ENCODE measurements at regions not wholly inside any gene's neighbourhood (a gene's known extent, or its start where the extent isn't known, plus 50 kb on each side); places are given as distances from the start of the nearest gene placed in this dataset.
"Not testable (repeated sequence)": the region's sequence is repeated elsewhere in the genome, so short reads cannot be mapped to it uniquely, and the experiment has no call there.

DNA sequence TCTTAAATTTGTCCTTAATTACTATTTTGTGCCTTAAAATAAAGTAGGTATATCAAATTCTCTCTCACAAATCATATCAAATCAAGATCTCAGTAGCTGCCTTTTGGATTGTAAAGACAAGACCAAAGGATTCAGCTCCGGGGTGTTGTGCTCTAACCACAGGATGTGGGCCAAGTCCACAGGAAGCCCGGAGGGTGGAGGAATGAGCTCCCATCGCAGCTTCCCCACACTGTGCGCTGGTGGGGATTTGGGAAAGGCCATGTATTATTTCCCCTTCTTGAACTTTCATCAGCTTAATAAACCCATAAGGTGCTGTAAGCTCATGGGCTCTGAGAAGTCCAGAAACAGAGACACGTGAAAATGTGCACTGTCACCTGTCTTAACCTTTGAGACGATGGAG, 241.6 kb upstream of the TCERG1L start:
- no peak overlapping the region for H3K27ac ChIP-seq

GRCh38 chr10:131553581-131553980, 242.1 kb upstream of the TCERG1L start:
- Histone ChIP-seq H3K4me3 (no peak overlapping the region), H3K27ac (no peak overlapping the region)

More for the DNA sequence above, 241.6 kb upstream of the TCERG1L start:
- no peak overlapping the region for H3K4me3 ChIP-seq

DNA sequence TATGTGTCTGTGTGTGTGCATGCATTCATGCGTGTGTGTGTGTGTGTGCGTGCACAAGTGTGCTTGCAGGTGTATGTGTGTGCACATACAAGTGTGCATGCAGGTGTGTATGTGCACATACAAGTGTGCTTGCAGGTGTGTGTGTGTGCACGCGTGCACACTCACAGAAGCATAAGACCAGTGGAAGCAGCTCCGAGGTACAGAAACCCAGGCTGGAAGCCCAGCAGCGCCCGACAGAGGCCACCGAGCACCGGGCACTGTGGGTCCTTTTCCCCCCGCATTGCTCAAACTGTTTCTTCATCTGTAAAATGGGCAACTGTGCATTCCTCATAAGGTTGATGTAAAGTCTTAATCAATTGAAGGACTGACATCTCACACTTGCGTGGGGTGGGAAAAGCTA, 243.3 kb upstream of the TCERG1L start:
- H3K27ac ChIP-seq = no peak overlapping the region
- H3K4me3 ChIP-seq = no peak overlapping the region

GRCh38 chr10:131555406-131555805, 243.9 kb upstream of the TCERG1L start:
- Histone ChIP-seq H3K27ac (no peak overlapping the region), H3K4me3 (no peak overlapping the region)

DNA sequence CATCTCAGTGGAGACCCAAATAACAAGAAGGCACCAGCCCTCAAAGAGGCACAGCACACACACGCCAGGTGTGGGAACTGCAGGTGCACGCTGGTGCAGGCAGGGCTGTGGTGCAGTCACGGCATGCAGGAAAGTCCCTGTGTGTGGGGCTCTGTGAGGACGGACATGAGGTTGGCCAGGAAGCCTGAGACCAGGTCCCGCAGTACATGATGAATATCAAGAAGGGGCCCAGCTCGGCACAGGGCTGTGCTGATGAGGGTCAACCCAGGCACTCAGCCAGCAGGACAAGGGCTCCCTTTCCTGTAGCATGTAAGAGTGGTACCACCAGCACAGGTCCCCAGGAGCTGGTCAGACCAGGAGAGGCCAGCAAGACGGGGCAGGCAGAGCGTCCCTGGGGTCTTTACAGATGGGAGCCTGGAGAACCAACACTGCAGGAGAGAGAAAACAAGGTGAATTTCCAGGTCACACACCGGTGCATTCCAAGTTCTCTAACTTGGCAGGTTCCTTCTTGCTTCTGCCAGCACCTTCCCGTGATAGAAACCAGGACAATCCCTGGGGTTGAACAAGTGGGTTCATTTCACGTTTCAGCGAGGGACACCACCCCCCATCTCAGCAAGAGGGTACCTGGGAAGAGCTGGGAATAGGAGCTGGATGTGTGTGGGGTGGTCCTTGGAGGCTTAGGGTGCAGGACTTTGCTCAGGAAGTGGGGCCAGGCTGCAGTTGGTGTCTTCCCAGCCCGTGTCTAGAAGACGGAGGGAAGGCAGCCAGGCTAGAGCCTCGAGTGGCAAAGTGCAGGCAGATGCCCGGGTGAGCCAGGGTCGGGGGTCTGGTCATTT, 244.8 kb upstream of the TCERG1L start:
- no peak overlapping the region for H3K27ac ChIP-seq
- no peak overlapping the region for H3K4me3 ChIP-seq

- Histone ChIP-seq H3K4me3 (no peak overlapping the region), H3K27ac (no peak overlapping the region)
Observed at GRCh38 chr10:131556897-131557495, 245.5 kb upstream of the TCERG1L start.

DNA sequence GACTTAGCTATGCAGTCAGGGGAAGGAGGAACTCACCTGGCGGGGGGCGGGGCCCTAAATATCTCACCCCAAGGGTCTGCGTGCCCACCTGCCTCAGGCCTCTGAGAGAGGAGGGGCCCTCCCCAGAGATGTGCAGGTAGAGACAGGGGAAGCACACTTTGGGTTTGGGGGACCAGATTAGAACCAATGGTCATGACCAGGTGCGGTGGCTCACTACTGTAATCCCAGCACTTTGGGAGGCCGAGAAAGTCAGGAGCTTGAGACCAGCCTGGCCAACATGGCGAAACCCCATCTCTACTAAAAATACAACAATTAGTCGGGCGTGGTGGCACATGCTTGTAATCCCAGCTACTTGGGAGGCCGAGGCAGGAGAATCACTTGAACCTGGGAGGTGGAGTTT, 246.4 kb upstream of the TCERG1L start:
- H3K4me3 ChIP-seq, H3K27ac ChIP-seq: not testable (repeated sequence)

- Histone ChIP-seq H3K27ac (no peak overlapping the region), H3K4me3 (no peak overlapping the region)
Observed at GRCh38 chr10:131559450-131559911, 248.0 kb upstream of the TCERG1L start.

GRCh38 chr10:131560166-131560565, 248.6 kb upstream of the TCERG1L start:
- no peak overlapping the region for H3K4me3 ChIP-seq
- no peak overlapping the region for H3K27ac ChIP-seq

- Histone ChIP-seq H3K27ac (no peak overlapping the region), H3K4me3 (no peak overlapping the region)
Observed at GRCh38 chr10:131560706-131561355, 249.3 kb upstream of the TCERG1L start.

DNA sequence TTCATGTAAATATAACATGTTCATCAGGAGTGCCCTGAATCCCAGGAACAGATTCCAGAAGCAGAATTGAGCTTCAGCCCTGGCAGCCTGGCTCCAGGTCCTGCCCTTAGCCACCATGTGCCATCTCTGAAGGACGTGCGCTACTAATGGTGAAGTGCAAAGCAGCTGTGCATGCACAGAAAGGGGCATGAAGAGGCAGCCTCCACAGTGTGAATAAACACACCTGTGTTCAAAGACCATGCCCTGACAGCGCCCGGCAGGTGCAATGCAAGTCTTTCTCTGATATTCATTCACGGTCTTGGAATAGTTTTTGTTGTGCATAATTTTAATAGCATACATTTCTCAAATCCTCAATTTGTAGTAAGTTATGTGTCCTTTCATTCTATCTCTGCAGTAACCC, 250.4 kb upstream of the TCERG1L start:
- Histone ChIP-seq H3K4me3 (no peak overlapping the region), H3K27ac (no peak overlapping the region)

DNA sequence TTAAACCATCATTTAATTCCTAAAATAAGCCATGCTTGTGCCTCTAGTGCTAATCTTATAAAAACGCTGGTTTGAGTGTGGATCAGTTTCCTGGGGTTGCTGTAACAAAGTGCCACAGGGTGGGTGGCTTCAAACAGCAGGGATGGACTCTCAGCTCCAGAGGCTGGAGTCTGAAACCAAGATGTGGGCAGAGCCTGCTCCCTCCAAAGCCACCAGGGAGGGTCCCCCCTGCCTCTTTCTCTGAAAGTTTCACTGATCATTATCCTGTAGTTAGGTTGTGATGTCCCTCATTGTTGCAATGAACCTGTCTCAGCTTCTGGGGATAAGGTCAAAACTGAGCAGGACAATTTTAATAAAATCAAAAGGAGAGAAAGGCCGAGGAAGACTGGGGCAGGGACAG, 251.9 kb upstream of the TCERG1L start:
- H3K27ac ChIP-seq = no peak overlapping the region
- no peak overlapping the region for H3K4me3 ChIP-seq

DNA sequence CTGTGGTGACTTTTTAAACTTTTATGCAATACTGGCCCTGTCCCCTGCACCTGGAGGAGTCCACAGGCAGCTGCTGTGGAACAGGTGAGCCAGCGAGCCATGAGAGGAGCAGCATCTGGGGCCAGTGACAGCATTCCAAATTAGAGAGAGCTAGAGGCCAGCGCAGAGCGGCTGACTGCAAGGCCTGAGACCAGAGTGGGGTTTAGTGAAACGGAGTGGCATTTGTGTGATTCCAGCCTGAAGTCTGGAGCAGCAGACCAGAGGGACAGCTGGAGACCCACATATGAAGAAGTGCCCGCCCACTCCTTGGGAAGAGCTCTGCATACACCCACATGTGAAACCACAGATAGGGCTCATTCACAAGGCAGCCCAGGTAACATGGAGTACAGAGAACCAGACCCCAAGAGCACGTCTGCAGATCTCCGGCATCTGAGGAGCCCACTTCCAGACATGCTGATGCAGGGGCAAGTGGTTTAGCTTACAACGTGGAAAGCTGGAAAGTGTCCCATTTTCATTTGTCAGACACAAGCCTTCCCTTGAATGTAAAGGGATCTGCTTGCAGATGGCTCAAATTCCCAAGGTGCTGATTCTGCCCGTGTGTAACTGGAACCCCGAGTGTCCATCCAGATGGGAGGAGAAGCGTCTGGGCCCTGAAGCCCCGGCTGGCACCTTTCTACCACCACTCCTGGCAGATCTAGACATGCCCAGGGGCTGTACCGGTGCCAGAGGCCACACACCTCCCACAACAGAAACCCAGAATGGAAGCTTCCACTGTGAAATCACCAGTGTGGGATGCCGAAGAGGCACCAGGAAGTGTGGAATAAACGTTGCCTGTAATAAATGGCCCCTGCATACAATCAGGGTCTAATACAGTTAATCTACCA, 256.0 kb upstream of the TCERG1L start:
- H3K27ac ChIP-seq = no peak overlapping the region
- no peak overlapping the region for H3K4me3 ChIP-seq

GRCh38 chr10:131568866-131569265, 257.3 kb upstream of the TCERG1L start:
- Histone ChIP-seq H3K27ac (no peak overlapping the region), H3K4me3 (no peak overlapping the region)

- Histone ChIP-seq H3K4me3 (no peak overlapping the region), H3K27ac (no peak overlapping the region)
Observed at GRCh38 chr10:131569851-131570715, 258.6 kb upstream of the TCERG1L start.

GRCh38 chr10:131570716-131571307, 259.3 kb upstream of the TCERG1L start:
- no peak overlapping the region for H3K27ac ChIP-seq
- no peak overlapping the region for H3K4me3 ChIP-seq

DNA sequence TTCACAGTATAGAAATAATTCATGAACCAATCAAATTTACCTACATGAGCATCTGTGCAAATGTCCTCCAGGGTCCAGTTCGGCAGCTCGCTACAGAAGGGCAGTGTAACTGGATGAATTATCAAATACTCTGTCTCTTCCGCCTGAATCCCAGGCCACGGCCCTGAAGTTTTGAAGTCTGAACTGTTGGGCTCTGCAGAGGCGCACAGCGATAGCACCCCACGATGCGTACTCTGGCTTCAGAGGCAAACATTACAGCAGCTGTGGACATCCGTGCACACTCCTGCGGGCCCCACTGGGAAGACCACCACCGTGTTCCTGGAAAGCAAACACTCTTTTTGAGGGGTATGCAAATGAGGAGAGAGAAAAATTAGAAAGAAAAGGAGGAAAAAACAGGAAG, 259.8 kb upstream of the TCERG1L start:
- Histone ChIP-seq H3K4me3 (no peak overlapping the region), H3K27ac (no peak overlapping the region)

- Histone ChIP-seq H3K4me3 (no peak overlapping the region), H3K27ac (no peak overlapping the region)
Observed at GRCh38 chr10:131571865-131572264, 260.3 kb upstream of the TCERG1L start.

DNA sequence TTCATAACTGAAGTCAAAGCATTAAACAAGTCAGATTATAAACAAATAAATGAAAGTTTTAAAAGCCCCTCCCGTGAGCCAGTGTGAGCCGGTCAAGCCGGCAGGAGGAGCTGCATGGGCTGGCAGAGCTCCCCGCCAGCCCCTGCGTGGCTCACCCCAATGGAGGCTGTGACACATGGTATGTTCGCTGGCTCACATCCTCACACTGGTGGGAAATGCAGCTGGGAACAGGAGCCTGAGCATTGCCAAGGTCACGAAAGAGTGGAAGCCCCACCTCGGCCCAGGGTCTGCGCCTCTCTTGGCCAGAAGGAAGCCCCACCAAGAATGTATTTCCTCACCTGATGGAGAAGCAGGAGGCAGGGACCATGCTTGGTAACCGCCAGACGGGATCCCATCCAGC, 261.7 kb upstream of the TCERG1L start:
- H3K4me3 ChIP-seq = no peak overlapping the region
- H3K27ac ChIP-seq = no peak overlapping the region
